ENCODE measurements at regions not wholly inside any gene's neighbourhood (a gene's known extent, or its start where the extent isn't known, plus 50 kb on each side); places are given as distances from the start of the nearest gene placed in this dataset.

DNA sequence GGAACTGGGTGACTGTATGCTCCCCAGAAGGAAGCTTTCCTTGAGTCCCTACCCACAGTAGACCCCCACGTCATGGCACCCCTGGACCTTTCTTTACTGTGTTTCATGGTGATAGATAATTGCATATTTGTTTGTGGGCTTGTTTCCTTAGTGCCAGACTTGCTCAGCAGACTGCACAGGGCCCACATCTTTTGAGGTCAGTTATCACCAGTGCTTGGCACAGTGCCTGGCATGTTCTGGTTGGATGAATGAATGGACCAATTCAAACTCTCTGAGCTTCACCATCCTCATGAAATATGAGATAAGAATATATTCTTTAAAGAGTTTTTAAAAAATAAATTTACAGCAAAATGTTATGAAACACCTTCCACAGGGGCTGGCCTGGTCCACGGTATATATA lies 78.4 kb upstream of the EMX2 start:
- Histone ChIP-seq H3K27me3 (ENCODE audit: control insufficient read depth, insufficient read depth, low read length) (no peaks in the 10 kb centered on the region), H3K27ac (no peak overlapping the region), H3K4me2 (ENCODE audit: low read length) (no peak overlapping the region), H3K4me3 (ENCODE audit: low read depth, low read length) (no peak overlapping the region), H3K9me3 (ENCODE audit: control insufficient read depth, low read length) (no peaks in the 10 kb centered on the region), H3K36me3 (ENCODE audit: control insufficient read depth, insufficient read depth, low read length) (no peaks in the 10 kb centered on the region), H3K4me1 (no peaks in the 10 kb centered on the region), H3K9ac (no peak overlapping the region), H2AFZ (no peak overlapping the region), H3K79me2 (no peaks in the 10 kb centered on the region)
- no peak for TF ChIP-seq CTCF (IDR thresholded peaks at IDR 0.05)

GRCh38 chr10:117463545-117463920 lies 79.0 kb upstream of the EMX2 start:
- TF ChIP-seq CTCF (IDR thresholded peaks at IDR 0.05): no peak
- no peak overlapping the region for H3K27ac ChIP-seq

DNA sequence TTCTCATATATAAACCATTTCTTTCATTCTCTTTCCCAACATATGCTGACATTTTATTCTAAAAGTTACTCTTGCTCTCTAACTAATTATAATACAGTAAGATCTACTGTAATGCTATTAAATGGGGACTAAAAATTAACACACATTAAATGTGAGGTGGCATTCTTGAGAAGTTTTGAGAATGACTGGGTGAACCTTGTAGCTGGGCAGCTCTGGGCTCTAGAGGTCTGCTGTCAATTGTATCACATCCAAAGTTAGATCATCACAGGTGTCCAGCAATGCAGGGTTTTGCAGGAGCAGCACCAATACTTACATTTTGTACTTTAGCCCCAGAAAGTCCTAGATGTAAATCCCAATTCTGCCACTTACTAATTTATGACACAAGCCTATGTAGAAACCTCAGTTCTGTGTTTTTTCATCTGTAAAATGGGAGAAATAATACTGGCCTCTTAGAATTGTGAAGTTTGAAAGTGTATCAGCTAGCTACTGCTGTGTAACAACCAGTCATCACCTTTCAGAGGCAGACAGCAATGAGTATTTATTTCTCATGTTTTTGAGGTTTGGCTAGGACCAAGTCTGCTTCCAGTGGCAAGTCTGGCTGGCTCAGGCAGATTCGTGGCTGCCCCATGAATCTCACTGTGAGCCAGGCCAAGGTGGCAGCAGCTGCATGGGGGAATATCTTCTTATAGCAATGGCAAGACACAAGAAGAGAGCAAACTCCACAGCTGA lies 79.6 kb upstream of the EMX2 start:
- H3K9me3 ChIP-seq (ENCODE audit: control insufficient read depth, low read length): no peaks in the 10 kb centered on the region
- H3K9ac ChIP-seq: no peak overlapping the region
- H3K36me3 ChIP-seq (ENCODE audit: control insufficient read depth, insufficient read depth, low read length): no peaks in the 10 kb centered on the region
- H3K27ac ChIP-seq: no peak overlapping the region
- no peak overlapping the region for H3K4me2 ChIP-seq (ENCODE audit: low read length)
- H2AFZ ChIP-seq: no peak overlapping the region
- no peaks in the 10 kb centered on the region for H3K79me2 ChIP-seq
- TF ChIP-seq CTCF (IDR thresholded peaks at IDR 0.05): no peak
- H3K27me3 ChIP-seq (ENCODE audit: control insufficient read depth, insufficient read depth, low read length): no peaks in the 10 kb centered on the region
- no peaks in the 10 kb centered on the region for H3K4me1 ChIP-seq
- no peak overlapping the region for H3K4me3 ChIP-seq (ENCODE audit: low read depth, low read length)

More at GRCh38 chr10:117463545-117463920, 79.0 kb upstream of the EMX2 start:
- Histone ChIP-seq H3K36me3 (ENCODE audit: control insufficient read depth, insufficient read depth, low read length) (no peaks in the 10 kb centered on the region), H2AFZ (no peak overlapping the region), H3K9me3 (ENCODE audit: control insufficient read depth, low read length) (no peaks in the 10 kb centered on the region), H3K4me3 (ENCODE audit: low read depth, low read length) (no peak overlapping the region), H3K4me1 (no peaks in the 10 kb centered on the region), H3K79me2 (no peaks in the 10 kb centered on the region), H3K9ac (no peak overlapping the region), H3K4me2 (ENCODE audit: low read length) (no peak overlapping the region), H3K27me3 (ENCODE audit: control insufficient read depth, insufficient read depth, low read length) (no peaks in the 10 kb centered on the region)

- TF ChIP-seq CTCF (IDR thresholded peaks at IDR 0.05): no peak
- H3K4me2 ChIP-seq (ENCODE audit: low read length): no peak overlapping the region
- no peaks in the 10 kb centered on the region for H3K4me1 ChIP-seq
- H3K79me2 ChIP-seq: no peaks in the 10 kb centered on the region
- no peaks in the 10 kb centered on the region for H3K9me3 ChIP-seq (ENCODE audit: control insufficient read depth, low read length)
- no peaks in the 10 kb centered on the region for H3K27me3 ChIP-seq (ENCODE audit: control insufficient read depth, insufficient read depth, low read length)
- no peak overlapping the region for H3K9ac ChIP-seq
- no peak overlapping the region for H2AFZ ChIP-seq
- no peak overlapping the region for H3K27ac ChIP-seq
- no peak overlapping the region for H3K4me3 ChIP-seq (ENCODE audit: low read depth, low read length)
- H3K36me3 ChIP-seq (ENCODE audit: control insufficient read depth, insufficient read depth, low read length): no peaks in the 10 kb centered on the region
These were observed 80.1 kb upstream of the EMX2 start for GRCh38 chr10:117462424-117462792.

DNA sequence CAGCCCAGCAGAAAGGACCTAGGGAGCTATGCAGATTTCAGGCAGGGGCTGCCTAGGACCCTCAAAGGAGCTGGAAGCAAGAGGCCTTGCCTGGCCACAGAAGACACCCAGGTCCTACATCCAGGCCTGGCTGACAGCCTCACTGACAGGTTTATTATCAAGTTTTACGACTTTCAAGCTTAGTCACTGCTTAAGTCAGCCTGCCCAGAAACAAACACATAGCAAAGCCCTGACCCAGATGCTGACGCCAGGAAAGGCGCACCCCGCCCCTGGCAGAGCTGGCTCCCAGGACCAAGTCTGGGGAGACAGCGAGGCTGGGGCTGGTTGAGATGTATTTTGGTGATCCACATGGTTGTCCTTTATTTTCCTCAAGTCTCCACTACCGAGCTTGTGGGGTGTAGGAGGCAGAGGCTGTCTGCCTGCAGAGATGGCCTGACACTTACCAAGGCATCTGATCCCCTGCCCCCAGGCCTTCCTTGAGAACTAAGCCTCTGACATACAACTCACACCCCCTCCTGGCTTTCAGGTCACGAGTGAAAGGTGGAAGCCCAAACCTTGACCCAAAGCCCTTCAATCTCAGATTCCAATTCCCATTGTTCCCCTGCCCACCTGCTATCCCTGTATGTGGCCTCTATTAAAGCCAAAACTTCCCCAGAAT lies 80.7 kb upstream of the EMX2 start:
- Histone ChIP-seq H3K9me3 (ENCODE audit: control insufficient read depth, low read length) (no peaks in the 10 kb centered on the region), H3K79me2 (no peaks in the 10 kb centered on the region), H3K27me3 (ENCODE audit: control insufficient read depth, insufficient read depth, low read length) (no peaks in the 10 kb centered on the region), H3K9ac (no peak overlapping the region), H2AFZ (no peak overlapping the region), H3K27ac (no peak overlapping the region), H3K4me1 (no peaks in the 10 kb centered on the region), H3K4me2 (ENCODE audit: low read length) (no peak overlapping the region), H3K36me3 (ENCODE audit: control insufficient read depth, insufficient read depth, low read length) (no peaks in the 10 kb centered on the region), H3K4me3 (ENCODE audit: low read depth, low read length) (no peak overlapping the region)
- TF ChIP-seq CTCF (IDR thresholded peaks at IDR 0.05): no peak

Data from parathyroid adenoma (tissue), 2 donors.